ENCODE measurements at regions not wholly inside any gene's neighbourhood (a gene's known extent, or its start where the extent isn't known, plus 50 kb on each side); places are given as distances from the start of the nearest gene placed in this dataset.

GRCh38 chr11:112540261-112540660, 279.6 kb upstream of the PLET1 start:
- no peaks in the 10 kb centered on the region for H3K79me2 ChIP-seq (ENCODE audit: control insufficient read depth, insufficient read depth, low read length)
- WGBS (ENCODE audit: extremely low coverage, insufficient coverage, low lambda C conversion rate): no CpG with 5 or more reads among the region's 2 CpGs
- H3K9ac ChIP-seq (ENCODE audit: low read length): no peak overlapping the region
- H3K23ac ChIP-seq (ENCODE audit: low read length): no peak overlapping the region
- H3K18ac ChIP-seq (ENCODE audit: low read length): no peak overlapping the region
- H2BK15ac ChIP-seq (replicated peaks; ENCODE audit: low read depth): no peak overlapping the region
- DNase-seq: no peak
- H4K5ac ChIP-seq (ENCODE audit: low read length): no peak overlapping the region
- H3K36me3 ChIP-seq (ENCODE audit: control insufficient read depth, insufficient read depth, low read length): no peaks in the 10 kb centered on the region
- H3K4me1 ChIP-seq (ENCODE audit: control insufficient read depth, low read depth, low read length): no peaks in the 10 kb centered on the region
- H3K56ac ChIP-seq (ENCODE audit: low read length): no peak overlapping the region
- no peak overlapping the region for H2BK5ac ChIP-seq (ENCODE audit: low read length)
- no peak overlapping the region for H2AK5ac ChIP-seq (ENCODE audit: low read length)
- no peaks in the 10 kb centered on the region for H3K79me1 ChIP-seq (ENCODE audit: low read length)
- no peak overlapping the region for H3K27ac ChIP-seq (ENCODE audit: low read depth, low read length)
- H3K4me3 ChIP-seq (ENCODE audit: low read length): no peak overlapping the region
- no peak overlapping the region for H2BK120ac ChIP-seq (ENCODE audit: low read depth, low read length)
- no peaks in the 10 kb centered on the region for H3K27me3 ChIP-seq (ENCODE audit: insufficient read depth, low read length, poor library complexity)
- no peak overlapping the region for H3K4ac ChIP-seq (ENCODE audit: low read depth, low read length)
- H3K4me2 ChIP-seq (ENCODE audit: low read length): no peak overlapping the region
- H4K8ac ChIP-seq (ENCODE audit: low read depth, low read length): no peak overlapping the region

- WGBS (ENCODE audit: extremely low coverage, insufficient coverage, low lambda C conversion rate): no CpG with 5 or more reads among the region's 3 CpGs
These were observed 280.7 kb upstream of the PLET1 start for GRCh38 chr11:112541140-112542046.

GRCh38 chr11:112542479-112542878, 281.8 kb upstream of the PLET1 start:
- H3K4me2 ChIP-seq (ENCODE audit: low read length): no peak overlapping the region
- no peaks in the 10 kb centered on the region for H3K79me2 ChIP-seq (ENCODE audit: control insufficient read depth, insufficient read depth, low read length)
- no peak overlapping the region for H2BK15ac ChIP-seq (replicated peaks; ENCODE audit: low read depth)
- no peak overlapping the region for H2BK5ac ChIP-seq (ENCODE audit: low read length)
- H3K23ac ChIP-seq (ENCODE audit: low read length): no peak overlapping the region
- no peak overlapping the region for H3K56ac ChIP-seq (ENCODE audit: low read length)
- no peak for DNase-seq
- no peak overlapping the region for H2BK120ac ChIP-seq (ENCODE audit: low read depth, low read length)
- H3K4me3 ChIP-seq (ENCODE audit: low read length): no peak overlapping the region
- H3K4ac ChIP-seq (ENCODE audit: low read depth, low read length): no peak overlapping the region
- H3K79me1 ChIP-seq (ENCODE audit: low read length): no peaks in the 10 kb centered on the region
- no peak overlapping the region for H3K27ac ChIP-seq (ENCODE audit: low read depth, low read length)
- H3K4me1 ChIP-seq (ENCODE audit: control insufficient read depth, low read depth, low read length): no peaks in the 10 kb centered on the region
- H3K9ac ChIP-seq (ENCODE audit: low read length): no peak overlapping the region
- H3K18ac ChIP-seq (ENCODE audit: low read length): no peak overlapping the region
- no CpG with 5 or more reads among the region's 1 CpG for WGBS (ENCODE audit: extremely low coverage, insufficient coverage, low lambda C conversion rate)
- no peak overlapping the region for H2AK5ac ChIP-seq (ENCODE audit: low read length)
- H3K27me3 ChIP-seq (ENCODE audit: insufficient read depth, low read length, poor library complexity): no peaks in the 10 kb centered on the region
- H3K36me3 ChIP-seq (ENCODE audit: control insufficient read depth, insufficient read depth, low read length): no peaks in the 10 kb centered on the region
- no peak overlapping the region for H4K8ac ChIP-seq (ENCODE audit: low read depth, low read length)
- H4K5ac ChIP-seq (ENCODE audit: low read length): no peak overlapping the region

More at GRCh38 chr11:112541140-112542046, 280.7 kb upstream of the PLET1 start:
- DNase-seq: peak; percentile 51
- H2BK120ac ChIP-seq (ENCODE audit: low read depth, low read length): no peak overlapping the region
- H3K36me3 ChIP-seq (ENCODE audit: control insufficient read depth, insufficient read depth, low read length): no peaks in the 10 kb centered on the region
- no peak overlapping the region for H4K5ac ChIP-seq (ENCODE audit: low read length)
- no peaks in the 10 kb centered on the region for H3K79me1 ChIP-seq (ENCODE audit: low read length)
- H4K8ac ChIP-seq (ENCODE audit: low read depth, low read length): no peak overlapping the region
- H3K4me2 ChIP-seq (ENCODE audit: low read length): no peak overlapping the region
- H3K4me3 ChIP-seq (ENCODE audit: low read length): no peak overlapping the region
- no peaks in the 10 kb centered on the region for H3K79me2 ChIP-seq (ENCODE audit: control insufficient read depth, insufficient read depth, low read length)
- no peak overlapping the region for H3K27ac ChIP-seq (ENCODE audit: low read depth, low read length)
- no peaks in the 10 kb centered on the region for H3K4me1 ChIP-seq (ENCODE audit: control insufficient read depth, low read depth, low read length)
- no peak overlapping the region for H3K9ac ChIP-seq (ENCODE audit: low read length)
- H2AK5ac ChIP-seq (ENCODE audit: low read length): no peak overlapping the region
- no peak overlapping the region for H2BK5ac ChIP-seq (ENCODE audit: low read length)
- H3K27me3 ChIP-seq (ENCODE audit: insufficient read depth, low read length, poor library complexity): no peaks in the 10 kb centered on the region
- H3K23ac ChIP-seq (ENCODE audit: low read length): no peak overlapping the region
- H3K56ac ChIP-seq (ENCODE audit: low read length): no peak overlapping the region
- no peak overlapping the region for H3K4ac ChIP-seq (ENCODE audit: low read depth, low read length)
- no peak overlapping the region for H2BK15ac ChIP-seq (replicated peaks; ENCODE audit: low read depth)
- H3K18ac ChIP-seq (ENCODE audit: low read length): no peak overlapping the region

GRCh38 chr11:112543390-112543789, 282.7 kb upstream of the PLET1 start:
- WGBS (ENCODE audit: extremely low coverage, insufficient coverage, low lambda C conversion rate): no CpG with 5 or more reads among the region's 3 CpGs
- no peak overlapping the region for H2BK5ac ChIP-seq (ENCODE audit: low read length)
- H3K79me1 ChIP-seq (ENCODE audit: low read length): no peaks in the 10 kb centered on the region
- no peaks in the 10 kb centered on the region for H3K36me3 ChIP-seq (ENCODE audit: control insufficient read depth, insufficient read depth, low read length)
- H3K18ac ChIP-seq (ENCODE audit: low read length): no peak overlapping the region
- no peak overlapping the region for H3K4me2 ChIP-seq (ENCODE audit: low read length)
- H3K4me3 ChIP-seq (ENCODE audit: low read length): no peak overlapping the region
- no peaks in the 10 kb centered on the region for H3K4me1 ChIP-seq (ENCODE audit: control insufficient read depth, low read depth, low read length)
- DNase-seq: no peak
- no peak overlapping the region for H3K23ac ChIP-seq (ENCODE audit: low read length)
- no peak overlapping the region for H3K27ac ChIP-seq (ENCODE audit: low read depth, low read length)
- no peak overlapping the region for H2BK15ac ChIP-seq (replicated peaks; ENCODE audit: low read depth)
- H4K5ac ChIP-seq (ENCODE audit: low read length): no peak overlapping the region
- no peak overlapping the region for H4K8ac ChIP-seq (ENCODE audit: low read depth, low read length)
- no peaks in the 10 kb centered on the region for H3K27me3 ChIP-seq (ENCODE audit: insufficient read depth, low read length, poor library complexity)
- no peak overlapping the region for H3K4ac ChIP-seq (ENCODE audit: low read depth, low read length)
- H3K9ac ChIP-seq (ENCODE audit: low read length): no peak overlapping the region
- no peaks in the 10 kb centered on the region for H3K79me2 ChIP-seq (ENCODE audit: control insufficient read depth, insufficient read depth, low read length)
- H2AK5ac ChIP-seq (ENCODE audit: low read length): no peak overlapping the region
- no peak overlapping the region for H3K56ac ChIP-seq (ENCODE audit: low read length)
- H2BK120ac ChIP-seq (ENCODE audit: low read depth, low read length): no peak overlapping the region

- Histone ChIP-seq H3K9ac (ENCODE audit: low read length) (no peak overlapping the region), H2AK5ac (ENCODE audit: low read length) (no peak overlapping the region), H3K18ac (ENCODE audit: low read length) (no peak overlapping the region), H3K4me1 (ENCODE audit: control insufficient read depth, low read depth, low read length) (no peaks in the 10 kb centered on the region), H3K36me3 (ENCODE audit: control insufficient read depth, insufficient read depth, low read length) (no peaks in the 10 kb centered on the region), H3K23ac (ENCODE audit: low read length) (no peak overlapping the region), H4K8ac (ENCODE audit: low read depth, low read length) (no peak overlapping the region), H3K27me3 (ENCODE audit: insufficient read depth, low read length, poor library complexity) (no peaks in the 10 kb centered on the region), H2BK15ac (replicated peaks; ENCODE audit: low read depth) (no peak overlapping the region), H3K79me2 (ENCODE audit: control insufficient read depth, insufficient read depth, low read length) (no peaks in the 10 kb centered on the region), H3K4me3 (ENCODE audit: low read length) (no peak overlapping the region), H2BK5ac (ENCODE audit: low read length) (no peak overlapping the region), H4K5ac (ENCODE audit: low read length) (no peak overlapping the region), H3K27ac (ENCODE audit: low read depth, low read length) (no peak overlapping the region), H3K4ac (ENCODE audit: low read depth, low read length) (no peak overlapping the region), H3K56ac (ENCODE audit: low read length) (no peak overlapping the region), H3K79me1 (ENCODE audit: low read length) (no peaks in the 10 kb centered on the region), H3K4me2 (ENCODE audit: low read length) (no peak overlapping the region), H2BK120ac (ENCODE audit: low read depth, low read length) (no peak overlapping the region)
- no peak for DNase-seq
These were observed 288.0 kb upstream of the PLET1 start for GRCh38 chr11:112548641-112549040.

Measured in mesendoderm (in vitro differentiated cells).